ENCODE measurements at regions not wholly inside any gene's neighbourhood (a gene's known extent, or its start where the extent isn't known, plus 50 kb on each side); places are given as distances from the start of the nearest gene placed in this dataset.

GRCh38 chr22:27577574-27577969 lies 224.0 kb downstream of the MN1 start:
- POLR2A ChIA-PET (ENCODE audit: partially characterized antibody): no interaction called here
- H2AFZ ChIP-seq (ENCODE audit: low read length): no peak overlapping the region
- H4K20me1 ChIP-seq (replicated peaks in 1 of 2; ENCODE audit: control insufficient read depth in 1 of 2, insufficient read depth in 2 of 2, low read length in 2 of 2): peaks cover 0 to 7% of the 10 kb centered on the region in 2 experiments

More at GRCh38 chr22:27577574-27577969, 224.0 kb downstream of the MN1 start:
- H4K8ac ChIP-seq (ENCODE audit: extremely low read depth, insufficient read depth, low read length): no peak overlapping the region
- H3K79me1 ChIP-seq (ENCODE audit: low read depth, low read length): no peaks in the 10 kb centered on the region
- WGBS, 2 experiments (ENCODE audit: extremely low coverage in 1 of 2, insufficient coverage in 1 of 2, insufficient read length in 1 of 2, insufficient replicate concordance in 2 of 2, low coverage in 1 of 2, low lambda C conversion rate in 2 of 2, missing lambda C conversion rate in 1 of 2): 86% methylated on average over 10 of the region's 12 CpGs; no CpG with 5 or more reads in 1 of the 2 experiments
- H3K4me2 ChIP-seq (ENCODE audit: insufficient read depth in 1 of 2, low read depth in 2 of 2, low read length in 2 of 2): no peak overlapping the region
- H3K4me1 ChIP-seq (replicated peaks in 1 of 4; ENCODE audit: control insufficient read depth in 3 of 4, insufficient read depth in 4 of 4, low read length in 3 of 4): peaks cover 0 to 6% (median 5%) of the 10 kb centered on the region in 4 experiments; a peak in 3 of 7 replicates
- FAIRE-seq (no peak), DNase-seq (ENCODE audit: low read depth in 1 of 2, low spot score in 2 of 2) (no peak)
- 0 out of 2 replicates have a peak overlapping the region, but pooled peaks have one; percentile 1 for H2BK15ac ChIP-seq (ENCODE audit: low read length)
- no peaks in the 10 kb centered on the region for H3K79me2 ChIP-seq (ENCODE audit: control insufficient read depth in 1 of 2, insufficient read depth in 2 of 2, low read length in 2 of 2)
- H2BK12ac ChIP-seq (ENCODE audit: low read depth, low read length): no peak overlapping the region
- no peak overlapping the region for H3K4me3 ChIP-seq (ENCODE audit: extremely low read depth in 1 of 4, insufficient read depth in 2 of 4, low read depth in 3 of 4, low read length in 4 of 4)
- no peak overlapping the region for H3K23ac ChIP-seq (ENCODE audit: insufficient read length)
- H3K27ac ChIP-seq (ENCODE audit: low read depth, low read length): no peak overlapping the region
- no peak overlapping the region for H3K56ac ChIP-seq (replicated peaks; ENCODE audit: insufficient read length, low read depth, low read length)
- H2BK120ac ChIP-seq (replicated peaks; ENCODE audit: low read depth, low read length): no peak overlapping the region
- CTCF ChIA-PET (ENCODE audit: partially characterized antibody): no interaction called here
- TF ChIP-seq BCL11A (IDR thresholded peaks at IDR 0.05; ENCODE audit: low read depth in 2 of 2, low read length in 2 of 2) (no peak), KDM1A (IDR thresholded peaks at IDR 0.05; ENCODE audit: borderline replicate concordance, low read length) (peak; percentile 82; the same call in 1 of the 2 replicates)
- H3K9me3 ChIP-seq (ENCODE audit: insufficient read depth in 2 of 2, low read depth in 1 of 2, low read length in 1 of 2): no peaks in the 10 kb centered on the region
- H3K9ac ChIP-seq (replicated peaks in 1 of 4; ENCODE audit: extremely low read depth in 1 of 4, low read depth in 3 of 4, low read length in 3 of 4): no peak overlapping the region
- no peak overlapping the region for H4K5ac ChIP-seq (ENCODE audit: insufficient read length, low read depth, low read length)
- no peak overlapping the region for H4K91ac ChIP-seq (replicated peaks; ENCODE audit: insufficient read length, low read length)
- H2BK5ac ChIP-seq (ENCODE audit: low read depth, low read length): no peak overlapping the region
- H3K27me3 ChIP-seq (replicated peaks in 1 of 4; ENCODE audit: control insufficient read depth in 3 of 4, extremely low read depth in 1 of 4, insufficient read depth in 3 of 4, low read length in 3 of 4): peaks cover 0 to 15% (median 8%) of the 10 kb centered on the region in 4 experiments; a peak in 4 of 7 replicates
- H2BK20ac ChIP-seq (ENCODE audit: low read length): no peak overlapping the region
- H3K18ac ChIP-seq (ENCODE audit: extremely low read depth, low read length): no peak overlapping the region
- no peak overlapping the region for H3K14ac ChIP-seq (ENCODE audit: insufficient read length)
- H3K36me3 ChIP-seq (ENCODE audit: control insufficient read depth in 2 of 4, insufficient read depth in 4 of 4, low read length in 3 of 4): no peaks in the 10 kb centered on the region
- peaks cover 2% of the 10 kb centered on the region; the same call in 1 of the 2 replicates for H3K23me2 ChIP-seq (ENCODE audit: low read depth, low read length)
- H3K4ac ChIP-seq (replicated peaks; ENCODE audit: insufficient read length, low read depth, low read length): no peak overlapping the region
- no peak overlapping the region for H2AK5ac ChIP-seq (ENCODE audit: low read depth, low read length)

Data from H1 (cell line).